HG03025 (cell line): ENCODE measurements at regions not wholly inside any gene's neighbourhood (a gene's known extent, or its start where the extent isn't known, plus 50 kb on each side); places are given as distances from the start of the nearest gene placed in this dataset.
"Not testable (repeated sequence)": the region's sequence is repeated elsewhere in the genome, so short reads cannot be mapped to it uniquely, and the experiment has no call there.

Experiments used
- ATAC-seq: cut with Tn5 transposase; IDR thresholded peaks from one replicate; pipeline ENCODE4 v1.9.1; 2021; ENCODE audit warnings: mild to moderate bottlenecking, moderate library complexity; ENCODE audit not compliant: unreplicated experiment, low FRiP score

DNA sequence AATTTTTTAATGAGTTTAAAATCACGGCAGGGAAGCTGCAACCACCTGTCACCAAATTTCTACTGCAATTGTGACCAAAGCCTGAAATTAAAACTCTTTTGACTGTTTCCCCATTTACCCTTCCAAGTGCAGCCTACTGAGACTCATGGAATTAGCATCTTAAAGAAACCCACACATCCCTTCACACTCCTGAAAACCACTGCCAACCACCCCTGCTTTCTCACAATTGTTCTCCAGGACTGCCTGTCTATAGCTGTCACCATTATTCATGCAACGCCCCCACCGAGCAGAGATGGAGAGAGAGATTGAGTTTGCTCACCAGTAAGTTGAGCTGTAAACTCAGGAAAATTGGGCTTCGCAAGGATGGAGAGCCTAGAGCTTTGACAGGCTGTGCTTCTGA, 383.8 kb upstream of the SORCS1 start:
- no peak for ATAC-seq

DNA sequence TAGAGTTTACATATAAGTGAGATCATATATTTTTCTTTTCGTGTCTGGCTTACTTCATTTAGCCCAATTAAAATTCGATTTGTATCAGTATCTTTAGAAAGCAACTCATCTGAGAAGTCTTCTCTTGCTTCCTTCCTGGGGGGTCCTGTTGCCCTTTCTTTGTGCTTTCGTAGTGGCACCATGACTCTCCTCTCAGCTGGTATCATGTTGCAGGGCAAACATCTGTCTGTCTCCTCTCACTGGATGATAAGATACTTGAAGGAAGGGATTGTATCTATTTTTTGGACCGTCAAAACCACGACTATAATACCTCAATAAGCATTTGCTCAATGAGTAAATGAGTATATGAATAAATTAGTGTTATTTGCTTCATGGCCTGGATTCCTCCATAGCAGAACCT, 382.5 kb upstream of the SORCS1 start:
- ATAC-seq, result no peak

DNA sequence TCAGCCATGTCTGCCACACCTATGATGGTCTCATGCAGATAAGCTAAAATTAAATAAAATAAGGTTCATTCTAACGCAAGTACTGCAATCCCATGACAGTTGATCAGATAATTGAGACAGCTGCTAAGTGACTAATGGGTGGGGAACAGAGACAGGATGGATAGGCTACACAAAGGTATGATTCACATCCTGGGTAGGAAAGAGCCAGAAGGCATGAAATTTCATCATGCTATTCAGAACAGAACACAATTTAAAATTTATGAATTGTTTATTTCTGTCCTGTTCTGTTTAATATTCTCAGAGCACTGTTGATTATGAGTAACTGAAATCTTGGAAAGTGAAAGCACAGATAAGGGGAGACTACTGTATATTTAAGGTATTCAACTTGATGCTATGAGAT, 381.8 kb upstream of the SORCS1 start:
- ATAC-seq, result no peak

DNA sequence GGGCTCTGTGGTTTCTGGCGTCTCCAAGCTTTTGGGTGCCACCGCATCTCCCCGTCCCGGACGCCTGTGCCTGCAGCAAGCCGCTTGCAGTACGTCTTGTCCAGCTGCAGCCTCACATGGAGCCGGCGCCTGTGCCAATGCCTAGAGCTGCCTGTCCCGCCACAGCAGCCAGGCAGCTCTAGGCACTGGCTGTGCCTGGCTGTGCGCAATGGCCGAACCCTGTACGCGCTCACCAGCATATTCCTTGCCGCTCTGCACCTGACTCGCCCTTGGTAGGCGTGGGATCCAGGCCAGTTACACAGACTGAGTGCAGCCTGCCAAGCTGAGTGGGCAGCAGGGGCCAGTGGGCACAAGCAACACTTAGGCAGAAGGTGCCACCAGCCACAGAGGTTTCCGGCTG, 381.2 kb upstream of the SORCS1 start:
- no peak for ATAC-seq

DNA sequence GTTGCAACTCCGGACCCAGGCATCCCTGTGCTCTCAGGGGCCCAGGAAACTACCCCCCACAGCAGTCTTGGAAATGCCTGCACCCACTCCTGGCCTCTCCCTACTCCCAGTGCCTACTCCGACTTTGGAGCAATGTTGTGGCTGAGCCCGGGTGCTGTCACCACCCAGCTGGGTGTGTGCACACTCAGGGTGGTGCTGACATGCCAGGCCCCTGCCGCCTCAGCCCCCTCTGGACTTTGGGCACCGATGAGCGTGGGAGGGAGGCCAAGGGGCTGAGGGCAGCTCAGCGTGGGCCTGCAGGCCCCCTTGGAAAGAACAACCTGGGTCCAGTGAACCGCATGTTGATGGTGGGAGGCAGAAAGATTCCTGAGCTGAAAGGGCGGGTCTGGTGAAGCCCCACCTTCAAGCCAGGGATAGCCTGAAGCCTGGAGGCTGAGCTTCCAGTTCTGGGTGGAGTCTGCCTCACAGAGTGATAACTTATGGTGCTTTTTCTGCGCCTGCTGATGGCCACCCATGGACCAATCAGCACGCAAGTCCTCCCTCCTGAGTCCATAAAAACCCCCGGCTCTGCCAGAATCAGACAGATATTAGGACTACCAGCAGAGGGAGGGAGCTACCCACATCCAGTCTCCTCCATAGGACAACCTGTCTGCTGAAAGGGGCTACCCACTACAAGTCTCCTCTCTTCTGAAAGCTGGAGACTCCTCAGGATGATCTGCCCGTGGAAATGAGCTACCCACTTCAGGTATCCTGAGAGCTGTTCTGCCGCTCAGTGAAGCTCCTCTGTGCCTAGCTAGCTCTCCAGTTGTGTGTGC, 380.4 kb upstream of the SORCS1 start:
- ATAC-seq, result no peak

DNA sequence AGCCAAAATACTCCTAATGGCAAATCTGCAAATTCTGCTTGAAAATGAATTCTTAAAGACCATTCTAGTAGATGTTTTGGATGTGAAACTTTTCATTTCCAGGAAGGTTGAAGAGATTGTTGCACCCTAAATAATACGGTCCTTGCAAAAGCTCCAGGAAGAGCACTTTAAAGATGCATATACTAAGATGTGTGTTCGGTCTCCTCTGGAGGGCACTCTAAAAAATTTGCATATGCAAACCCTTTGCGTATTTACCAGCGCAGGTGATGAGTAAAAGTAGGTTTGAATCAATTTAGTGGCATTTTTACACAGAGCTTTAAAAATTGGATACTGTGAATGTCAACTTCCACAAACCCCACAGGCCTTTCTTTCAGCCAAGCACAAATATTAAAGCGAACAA, 378.1 kb upstream of the SORCS1 start:
- ATAC-seq, result no peak

DNA sequence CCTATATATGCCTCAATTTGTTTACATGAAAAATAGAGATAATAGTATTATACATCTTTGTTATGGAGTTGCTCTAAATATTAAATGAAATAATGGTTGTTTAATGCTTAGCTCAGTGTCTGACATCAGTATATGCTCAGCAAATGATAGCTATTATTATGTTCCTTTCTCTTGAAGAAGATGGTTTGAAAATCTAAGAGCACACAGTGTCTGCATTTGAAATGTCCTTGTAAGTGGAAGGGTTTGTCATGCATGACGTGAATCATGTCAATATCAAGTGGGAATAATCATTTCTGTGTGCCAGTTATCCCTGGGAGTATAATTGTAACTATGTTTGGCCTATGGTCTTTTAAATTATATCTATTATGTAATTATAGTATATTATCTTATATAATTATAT, 377.5 kb upstream of the SORCS1 start:
- no peak for ATAC-seq

DNA sequence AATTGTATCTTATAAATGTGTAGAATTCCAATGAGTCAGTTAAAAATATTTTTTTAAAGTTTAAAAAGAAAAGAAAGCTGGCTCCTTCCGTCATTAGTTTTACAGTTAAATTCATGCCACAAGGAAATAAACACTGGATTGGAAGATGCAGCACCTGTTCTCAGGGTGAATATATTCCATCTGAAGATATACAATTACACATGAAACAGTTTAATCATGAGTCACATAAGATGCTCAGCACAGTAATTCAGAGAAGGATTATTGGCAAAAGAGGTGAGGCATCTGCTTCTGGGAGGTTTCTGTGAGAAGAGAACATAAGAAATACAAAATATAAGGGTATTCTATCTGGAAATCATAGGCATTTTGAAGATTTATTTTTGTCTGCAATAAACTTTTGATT, 376.5 kb upstream of the SORCS1 start:
- ATAC-seq, result no peak

DNA sequence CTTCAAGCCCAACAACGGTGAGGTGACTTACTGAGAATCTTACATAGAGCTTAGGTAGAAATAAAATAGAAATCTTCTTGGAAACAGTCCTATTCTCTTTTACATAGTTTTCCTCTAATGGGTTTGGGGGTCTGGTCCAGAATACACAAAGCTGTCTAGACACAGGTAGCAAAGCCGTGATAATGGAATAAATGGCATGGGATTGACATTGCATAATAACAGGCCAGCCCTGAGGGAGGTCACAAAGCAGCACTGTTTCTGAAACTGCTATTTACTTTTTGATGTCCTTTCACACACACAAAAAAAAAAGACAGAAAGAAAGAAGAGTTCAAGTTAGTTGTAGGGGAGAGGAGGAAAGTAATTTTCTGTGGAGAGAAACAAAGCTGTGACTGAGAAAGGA, 364.8 kb upstream of the SORCS1 start:
- ATAC-seq, result no peak

DNA sequence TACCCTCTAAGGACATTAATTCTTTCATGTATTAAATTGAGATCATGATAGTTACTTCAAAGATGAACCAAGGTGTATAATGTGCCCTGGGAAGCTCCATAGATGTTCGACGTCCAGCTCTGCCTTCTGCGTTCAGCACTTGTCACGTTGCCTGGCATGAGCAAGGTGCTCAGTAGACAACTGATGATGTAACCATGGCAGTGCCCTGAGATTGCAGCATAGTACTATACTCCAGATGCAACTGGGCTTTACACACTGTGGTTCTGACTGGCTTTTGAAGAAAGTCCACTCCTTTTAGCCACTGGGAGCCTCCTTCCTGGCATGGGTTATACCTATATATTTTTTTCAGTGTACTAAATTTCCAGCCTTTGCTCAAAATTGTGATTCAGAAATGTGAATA, 355.8 kb upstream of the SORCS1 start:
- no peak for ATAC-seq

DNA sequence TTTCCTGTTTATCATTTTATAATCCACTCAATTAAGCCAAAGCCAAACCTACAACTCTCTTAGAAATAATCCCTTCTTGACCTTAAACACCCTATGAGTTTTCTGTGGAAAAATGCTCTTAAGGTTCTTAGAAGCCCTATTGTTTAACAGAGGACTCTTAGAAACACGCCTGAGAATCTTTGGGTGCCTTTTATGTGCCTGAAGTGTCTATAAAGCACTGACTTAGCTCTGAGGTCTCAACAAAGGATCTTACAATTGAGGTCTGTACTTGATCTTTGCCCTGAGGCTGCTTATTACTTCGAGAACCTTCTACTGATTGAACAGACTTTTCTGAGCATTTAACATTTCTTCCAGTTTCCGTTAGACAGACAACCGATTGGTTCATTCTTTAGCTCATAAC, 353.3 kb upstream of the SORCS1 start:
- ATAC-seq, result no peak

DNA sequence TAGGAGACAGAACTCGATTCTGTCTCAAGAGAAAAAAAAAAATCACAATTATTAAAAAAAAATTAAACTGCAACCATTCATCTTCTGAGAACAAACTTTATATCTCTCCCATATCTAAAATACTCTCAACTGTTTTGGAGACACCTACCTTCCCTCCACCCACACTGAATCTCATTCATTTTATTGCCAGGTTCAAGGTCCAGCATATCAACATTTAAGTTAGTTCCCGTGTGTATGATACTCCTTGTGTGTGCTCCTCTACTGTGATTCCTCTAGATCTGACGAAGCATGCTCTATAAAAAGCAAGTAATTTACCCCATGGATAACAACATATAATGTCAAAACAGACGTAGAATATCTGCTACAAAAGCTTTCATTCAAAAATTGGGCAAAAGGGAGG, 351.8 kb upstream of the SORCS1 start:
- no peak for ATAC-seq

DNA sequence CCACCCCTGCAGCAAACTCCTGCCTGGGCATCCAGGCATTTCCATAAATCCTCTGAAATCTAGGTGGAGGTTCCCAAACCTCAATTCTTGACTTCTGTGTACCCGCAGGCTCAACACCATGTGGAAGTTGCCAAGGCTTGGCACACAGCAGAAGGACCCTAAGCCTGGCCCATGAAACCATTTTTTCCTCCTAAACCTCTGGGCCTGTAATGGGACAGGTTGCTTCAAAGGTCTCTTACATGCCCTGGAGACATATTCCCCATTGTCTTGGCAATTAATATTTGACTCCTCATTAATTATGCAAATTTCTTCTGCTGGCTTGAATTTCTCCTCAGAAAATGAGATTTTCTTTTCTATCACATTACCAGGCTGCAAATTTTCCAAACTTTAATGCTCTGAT, 339.5 kb upstream of the SORCS1 start:
- ATAC-seq, result not testable (repeated sequence)

DNA sequence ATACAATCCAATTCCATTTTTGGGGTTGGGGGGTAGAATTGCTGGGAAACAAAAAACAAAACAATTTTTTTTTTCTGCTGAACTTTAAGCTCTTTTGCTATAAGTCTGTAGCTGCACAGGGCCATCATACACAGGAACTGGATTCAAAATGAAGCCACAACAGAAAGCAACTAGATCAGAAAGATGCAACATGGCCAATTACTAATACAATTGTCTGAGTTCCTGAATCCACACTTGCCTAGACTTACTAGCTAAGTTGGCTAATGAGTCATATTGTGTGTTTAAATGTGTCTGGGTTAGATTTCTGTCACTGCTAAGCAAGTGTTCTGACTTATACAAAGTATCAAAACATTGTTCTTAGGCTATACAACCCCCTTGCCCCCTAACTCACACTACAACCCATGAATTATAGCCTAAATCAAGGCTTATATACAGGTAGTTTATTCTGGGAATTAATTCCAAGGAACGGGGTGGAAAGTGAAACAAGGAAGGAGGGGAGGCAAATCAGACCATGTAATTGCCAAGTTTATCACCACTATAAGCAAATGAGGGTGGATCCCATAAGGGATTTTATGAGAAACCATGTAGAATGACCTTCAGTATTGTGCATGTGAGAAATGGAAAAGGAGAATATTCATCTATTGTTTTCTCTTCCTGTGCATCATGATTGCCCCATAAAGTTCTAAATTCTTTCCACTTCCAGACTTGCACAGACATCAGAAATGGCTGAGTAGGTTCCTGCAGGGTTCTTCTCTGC, 337.9 kb upstream of the SORCS1 start:
- no peak for ATAC-seq

DNA sequence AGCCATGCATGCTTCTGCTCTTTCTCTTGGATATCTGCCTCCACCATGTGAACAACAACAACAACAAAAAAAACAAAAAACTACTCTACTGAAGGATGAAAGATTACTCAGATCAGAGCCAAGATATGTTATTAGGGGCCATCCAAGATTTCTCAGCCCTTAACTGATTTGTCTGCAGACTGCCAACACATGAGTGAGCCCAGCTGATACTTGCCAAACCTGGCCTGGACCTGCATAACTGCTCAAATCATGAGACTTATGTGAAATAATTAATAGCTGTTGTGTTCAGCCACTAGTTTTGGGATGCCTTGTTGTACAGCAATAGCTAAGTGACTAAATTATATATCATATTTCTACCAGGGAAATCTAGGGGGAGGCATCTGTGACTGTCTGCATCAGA, 334.5 kb upstream of the SORCS1 start:
- no peak for ATAC-seq

DNA sequence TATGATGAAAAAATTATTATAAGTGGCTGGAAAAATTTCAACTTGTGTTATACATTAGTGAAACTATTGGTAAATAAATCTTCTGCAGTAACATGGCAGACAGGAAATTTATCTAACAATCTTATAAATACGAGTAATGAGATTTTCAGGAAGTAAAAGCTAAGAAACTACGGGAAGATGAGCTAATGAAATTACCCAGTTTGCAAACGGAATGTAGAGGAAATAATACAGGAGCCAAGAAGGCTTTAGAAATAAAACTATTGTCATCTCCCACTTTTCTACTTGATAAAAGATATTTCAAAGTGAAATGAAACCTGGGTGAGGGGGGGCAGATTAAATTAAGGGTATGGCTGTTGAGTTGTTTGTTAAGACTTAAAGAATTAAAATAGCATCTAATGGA, 332.5 kb upstream of the SORCS1 start:
- ATAC-seq, result no peak

DNA sequence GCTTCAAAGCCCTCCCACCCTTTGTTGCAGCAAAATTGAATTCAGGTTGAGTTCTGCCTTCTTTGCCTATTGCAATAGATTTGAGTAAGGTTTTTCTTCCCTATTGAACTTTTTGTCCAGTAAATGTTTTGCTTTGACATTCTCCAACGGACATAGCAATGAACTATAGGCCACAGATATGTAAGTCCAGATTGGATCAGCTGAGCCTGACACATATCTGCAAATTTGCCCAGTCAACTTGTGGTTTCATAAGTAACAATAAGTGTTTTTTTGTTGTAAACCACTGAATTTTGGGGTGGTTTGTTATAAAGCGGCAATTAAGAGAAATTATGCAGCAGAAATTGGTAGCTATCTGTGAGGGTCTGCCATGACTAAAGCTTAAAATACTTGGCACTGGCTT, 332.1 kb upstream of the SORCS1 start:
- no peak for ATAC-seq

DNA sequence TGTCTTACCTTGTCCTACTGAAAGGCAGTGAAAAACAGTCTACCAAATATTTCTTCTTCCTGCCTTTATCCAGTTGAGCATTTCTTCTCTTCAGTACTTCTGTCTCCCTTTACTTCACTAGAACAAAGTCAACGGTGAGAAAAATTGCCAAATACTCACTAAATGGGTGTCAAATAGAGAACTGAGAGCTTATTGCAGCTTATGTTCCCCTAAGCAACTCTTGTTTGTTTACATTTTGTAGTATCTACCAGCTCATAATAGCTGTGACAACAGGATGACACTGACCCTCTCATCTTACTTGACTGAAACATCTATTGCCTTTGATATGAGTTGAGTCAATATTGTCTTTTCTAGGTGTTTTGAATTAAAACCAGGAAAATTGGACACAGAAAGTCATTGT, 327.9 kb upstream of the SORCS1 start:
- ATAC-seq, result no peak

DNA sequence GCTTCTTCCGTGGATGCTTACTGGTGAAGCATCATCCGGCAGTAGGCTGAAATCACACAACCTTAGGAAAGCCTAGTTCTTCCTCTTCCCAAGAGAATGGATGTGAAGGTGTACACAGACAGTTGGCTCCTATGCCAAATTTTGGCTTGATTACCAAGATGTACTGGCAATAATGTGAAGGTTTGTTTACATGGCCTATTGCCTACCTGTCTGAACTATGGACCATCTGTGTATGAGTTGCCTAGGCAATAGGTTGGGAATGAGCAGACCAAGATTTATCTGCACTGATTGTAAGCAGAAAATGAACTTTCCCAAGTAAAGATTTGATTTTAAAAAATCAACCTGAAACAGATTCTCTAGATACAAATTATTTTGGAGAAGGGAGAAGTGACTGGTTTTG, 325.9 kb upstream of the SORCS1 start:
- ATAC-seq, result no peak

DNA sequence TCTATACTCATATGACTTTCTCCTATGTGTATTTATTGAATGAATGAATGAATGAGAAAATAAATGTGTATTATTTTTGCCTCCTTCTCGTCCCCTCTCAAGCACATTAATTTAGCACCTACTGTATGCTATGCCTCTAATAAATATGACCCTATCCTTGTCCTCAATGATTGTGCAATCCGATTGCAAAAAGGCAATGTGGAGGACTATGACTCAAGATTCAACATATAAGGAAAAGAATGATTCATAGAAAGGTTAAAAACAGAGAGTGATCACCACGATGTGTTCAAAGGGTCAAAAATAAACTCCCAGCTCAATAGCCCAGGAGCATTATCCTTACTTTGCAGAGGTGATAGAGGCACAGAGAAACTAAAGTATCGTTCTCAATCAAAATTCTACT, 322.8 kb upstream of the SORCS1 start:
- ATAC-seq, result no peak

DNA sequence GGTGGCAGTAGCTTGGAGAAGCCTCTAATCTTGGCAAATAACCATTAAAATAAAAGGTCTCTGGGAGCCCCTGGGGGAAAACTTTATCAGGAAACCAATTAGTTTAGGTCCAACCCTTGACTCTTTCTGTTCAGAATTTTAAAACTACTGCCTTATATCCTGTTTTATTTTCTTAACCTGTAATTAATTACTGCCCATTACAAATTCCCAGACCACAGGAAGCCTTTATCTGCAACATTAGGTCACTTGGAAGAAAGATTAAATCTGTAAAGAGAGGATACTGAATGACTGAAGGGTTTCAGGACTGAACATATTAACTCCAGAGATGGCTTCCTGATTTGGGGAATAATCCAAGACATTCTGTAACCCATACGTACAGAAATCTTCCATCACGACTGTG, 320.5 kb upstream of the SORCS1 start:
- no peak for ATAC-seq

DNA sequence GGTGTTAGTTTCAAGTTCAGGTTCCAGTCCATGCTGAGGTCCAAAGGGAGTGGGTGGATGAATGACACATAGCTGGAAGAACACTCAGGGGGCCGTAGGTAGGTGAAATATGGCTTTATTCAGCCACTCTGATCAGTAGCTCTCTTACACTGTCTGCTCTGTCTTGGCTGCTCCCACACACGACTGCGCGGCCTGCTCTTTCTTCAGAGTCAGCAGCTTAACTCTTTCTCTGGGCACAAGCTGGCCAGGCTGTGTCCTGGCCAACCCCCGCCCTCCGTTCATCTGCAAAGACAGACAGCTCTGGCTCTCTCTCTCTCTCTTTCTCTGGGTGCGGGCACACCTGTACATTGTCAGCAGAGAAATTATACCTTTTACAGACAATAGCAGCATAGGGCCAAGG, 317.4 kb upstream of the SORCS1 start:
- ATAC-seq, result no peak
